ENCODE measurements at regions not wholly inside any gene's neighbourhood (a gene's known extent, or its start where the extent isn't known, plus 50 kb on each side); places are given as distances from the start of the nearest gene placed in this dataset.
"Not testable (repeated sequence)": the region's sequence is repeated elsewhere in the genome, so short reads cannot be mapped to it uniquely, and the experiment has no call there.

DNA sequence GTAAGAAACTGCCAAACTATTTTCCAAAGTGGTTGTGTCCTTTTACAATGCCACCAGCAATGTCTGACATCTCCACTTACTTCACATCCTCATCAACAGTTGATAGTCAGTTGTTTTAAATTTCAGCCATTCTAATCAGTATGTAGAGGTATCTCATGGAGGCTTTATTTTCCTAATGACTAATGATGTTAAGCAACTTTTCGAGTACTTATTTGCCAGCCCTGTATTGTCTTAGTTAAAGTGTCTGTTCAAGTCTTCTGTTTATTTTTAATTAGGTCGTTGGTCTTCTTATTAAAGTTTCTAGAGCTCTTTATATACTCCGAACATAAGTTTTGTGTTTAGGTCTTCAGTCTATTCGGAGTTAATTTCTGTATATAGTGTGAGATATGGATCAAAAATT is 54.9 kb upstream of the NBPF12 start:
- not testable (repeated sequence) for DNase-seq (ENCODE audit: low spot score)

DNA sequence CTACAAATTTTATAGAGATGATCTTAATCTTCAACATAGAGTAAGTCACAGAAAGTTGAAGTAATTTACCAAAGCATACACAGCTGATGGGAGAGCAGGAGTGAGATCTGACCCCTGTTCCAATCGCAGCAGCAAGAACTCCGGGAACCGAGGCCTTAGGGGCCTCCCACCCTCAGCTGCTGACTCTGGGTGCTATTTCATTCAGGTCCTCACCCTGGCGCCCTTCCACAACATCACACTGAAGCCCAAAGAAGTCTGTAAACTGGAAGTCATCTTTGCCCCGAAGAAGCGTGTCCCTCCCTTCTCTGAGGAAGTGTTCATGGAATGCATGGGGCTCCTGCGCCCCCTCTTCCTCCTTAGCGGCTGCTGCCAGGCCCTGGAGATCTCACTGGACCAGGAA is 57.0 kb upstream of the NBPF12 start:
- DNase-seq (ENCODE audit: low spot score), result not testable (repeated sequence)

DNA sequence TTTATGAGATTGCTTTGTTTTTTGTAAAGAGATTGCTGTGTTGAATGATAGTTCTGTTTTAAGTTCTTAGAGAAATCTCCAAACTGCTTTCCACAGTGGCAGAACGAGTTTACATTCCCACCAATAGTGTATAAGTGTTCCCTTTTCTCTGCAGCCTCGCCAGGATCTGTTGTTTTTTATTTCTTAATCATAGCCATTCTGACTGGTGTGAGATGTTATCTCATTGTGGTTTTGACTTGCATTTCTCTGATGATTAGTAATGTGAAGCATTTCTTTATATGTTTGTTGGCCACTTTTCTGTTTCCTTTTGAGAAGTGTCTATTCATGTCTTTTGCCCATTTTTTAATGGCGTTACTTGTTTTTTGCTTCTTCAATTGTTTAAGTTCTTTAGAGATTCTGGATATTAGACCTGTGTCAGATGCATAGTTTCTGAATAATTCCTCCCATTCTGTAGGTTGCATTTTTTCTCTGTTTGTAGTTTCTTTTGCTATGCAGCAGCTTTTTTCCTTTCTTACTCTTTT is 74.3 kb upstream of the NBPF12 start:
- not testable (repeated sequence) for DNase-seq (ENCODE audit: low spot score)

DNA sequence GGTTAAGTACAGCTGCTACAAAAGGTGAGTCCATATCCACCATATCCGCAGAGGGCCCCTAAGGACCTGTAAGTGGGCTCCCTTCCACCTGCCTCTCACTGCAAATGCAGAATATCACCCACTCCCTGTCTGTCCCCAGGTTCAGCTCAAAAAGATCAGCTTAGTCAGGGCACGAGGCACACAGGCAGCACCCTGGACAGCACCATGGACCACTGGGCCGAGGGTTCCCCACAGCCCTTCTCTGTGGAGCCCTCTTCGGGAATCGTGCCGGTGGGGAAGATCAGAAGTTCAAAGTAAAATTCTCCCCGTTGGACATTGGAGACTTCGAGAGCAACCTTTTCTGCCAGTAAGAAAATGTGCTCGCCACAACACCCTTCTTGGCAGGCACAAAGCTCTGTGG is 85.0 kb upstream of the NBPF12 start:
- not testable (repeated sequence) for DNase-seq (ENCODE audit: low spot score)

DNA sequence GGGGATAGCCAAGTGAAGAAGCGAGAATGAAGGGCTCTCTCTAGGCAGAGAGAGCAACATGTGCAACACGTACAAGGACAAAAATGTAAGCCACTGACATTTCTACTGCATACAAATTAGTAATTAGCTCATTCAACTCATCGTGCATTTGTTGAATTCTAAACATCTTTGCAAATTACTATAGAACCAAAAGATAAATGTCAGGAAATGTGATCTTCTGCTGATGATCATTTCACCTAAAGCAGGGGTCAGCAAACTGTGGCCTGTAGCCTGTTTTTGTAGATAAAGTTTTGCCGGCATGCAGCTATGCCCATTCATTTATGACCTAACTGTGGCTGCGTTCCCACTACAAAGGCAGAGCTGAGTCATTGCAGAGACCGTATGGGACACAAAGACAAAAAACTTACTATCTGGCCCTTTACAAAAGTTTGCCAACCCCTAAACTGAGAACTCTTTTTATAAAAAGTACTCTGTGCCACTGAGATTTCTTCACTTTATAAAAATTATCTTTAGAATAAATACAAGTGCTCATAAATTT is 87.7 kb upstream of the NBPF12 start:
- DNase-seq (ENCODE audit: low spot score), result not testable (repeated sequence)

DNA sequence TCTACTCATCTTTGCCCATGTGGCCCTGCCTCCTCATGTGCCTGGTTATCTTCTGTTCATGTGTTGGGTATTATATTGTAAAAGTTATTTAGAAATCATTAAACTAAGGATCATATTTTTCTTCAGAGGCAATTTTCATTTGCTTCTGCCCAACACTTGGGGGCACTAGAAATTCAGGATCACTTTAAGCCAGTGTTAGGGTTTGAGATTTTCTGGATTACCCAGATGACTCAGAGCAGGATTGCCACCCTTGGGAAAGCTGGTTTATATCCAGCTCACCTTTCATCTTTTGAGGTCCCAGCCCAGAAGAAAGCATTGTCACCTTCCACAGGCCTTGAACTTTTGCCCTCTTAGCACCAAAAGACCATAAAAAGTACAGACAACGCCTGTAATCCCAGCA is 99.4 kb upstream of the NBPF12 start:
- DNase-seq (ENCODE audit: low spot score), result not testable (repeated sequence)

DNA sequence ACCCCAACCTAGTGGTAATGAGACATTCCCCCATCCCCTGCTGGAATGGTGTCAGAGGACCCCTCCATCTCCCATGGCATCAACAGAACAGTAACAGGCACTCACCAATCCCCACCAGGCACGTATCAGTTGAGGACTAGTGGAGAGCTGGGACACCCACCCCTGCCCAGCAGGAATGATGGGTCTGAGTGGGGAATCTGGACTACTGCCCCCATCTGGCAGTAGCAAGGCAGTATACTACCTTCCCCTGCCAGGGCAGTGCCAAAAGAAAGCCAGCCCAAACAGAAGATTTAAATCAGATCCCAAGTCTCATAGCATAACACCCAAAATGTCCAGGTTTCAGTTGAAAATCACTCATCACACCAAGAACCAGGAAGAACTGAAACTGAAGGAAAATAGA is 111.2 kb upstream of the NBPF12 start:
- not testable (repeated sequence) for DNase-seq (ENCODE audit: low spot score)

DNA sequence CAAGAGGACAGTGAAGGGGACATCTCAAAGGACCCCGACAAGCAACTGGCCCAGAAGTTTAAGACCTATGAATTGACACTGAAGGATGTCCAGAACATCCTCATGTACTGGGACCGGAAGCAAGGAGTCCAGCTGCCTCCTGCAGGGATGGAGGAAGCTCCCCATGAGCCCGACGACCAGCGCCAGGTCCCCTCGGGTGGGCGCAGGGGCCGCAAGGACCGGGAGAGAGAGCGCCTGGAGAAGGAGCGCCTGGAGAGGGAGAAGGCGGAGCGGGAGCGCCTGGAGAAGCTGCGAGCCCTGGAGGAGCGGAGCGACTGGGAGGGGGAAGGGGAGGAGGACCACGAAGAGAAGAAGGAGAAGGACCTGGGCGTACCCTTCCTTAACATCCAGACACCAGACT is 143.9 kb upstream of the NBPF12 start:
- DNase-seq (ENCODE audit: low spot score), result not testable (repeated sequence)

DNA sequence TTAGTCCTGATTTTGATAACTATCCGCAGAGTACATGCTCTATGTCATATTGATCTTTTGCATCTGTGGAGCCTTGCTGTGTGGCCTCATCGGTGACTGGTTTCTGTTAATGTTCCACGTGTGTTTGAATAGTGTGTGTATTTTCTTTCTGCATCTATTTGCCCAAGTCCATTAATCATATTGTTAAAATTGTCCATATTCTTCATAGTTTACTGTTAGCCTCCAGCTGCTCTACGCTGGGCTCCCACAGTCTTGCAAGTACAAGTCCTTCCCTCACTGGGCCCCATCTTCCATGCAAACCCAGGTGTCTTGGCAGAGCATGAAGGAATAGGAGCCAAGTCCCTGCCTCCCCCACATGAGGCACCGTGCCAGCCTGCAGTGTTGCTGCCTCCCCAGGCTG is 145.4 kb upstream of the NBPF12 start:
- peak; percentile 6 for DNase-seq (ENCODE audit: low spot score)

DNA sequence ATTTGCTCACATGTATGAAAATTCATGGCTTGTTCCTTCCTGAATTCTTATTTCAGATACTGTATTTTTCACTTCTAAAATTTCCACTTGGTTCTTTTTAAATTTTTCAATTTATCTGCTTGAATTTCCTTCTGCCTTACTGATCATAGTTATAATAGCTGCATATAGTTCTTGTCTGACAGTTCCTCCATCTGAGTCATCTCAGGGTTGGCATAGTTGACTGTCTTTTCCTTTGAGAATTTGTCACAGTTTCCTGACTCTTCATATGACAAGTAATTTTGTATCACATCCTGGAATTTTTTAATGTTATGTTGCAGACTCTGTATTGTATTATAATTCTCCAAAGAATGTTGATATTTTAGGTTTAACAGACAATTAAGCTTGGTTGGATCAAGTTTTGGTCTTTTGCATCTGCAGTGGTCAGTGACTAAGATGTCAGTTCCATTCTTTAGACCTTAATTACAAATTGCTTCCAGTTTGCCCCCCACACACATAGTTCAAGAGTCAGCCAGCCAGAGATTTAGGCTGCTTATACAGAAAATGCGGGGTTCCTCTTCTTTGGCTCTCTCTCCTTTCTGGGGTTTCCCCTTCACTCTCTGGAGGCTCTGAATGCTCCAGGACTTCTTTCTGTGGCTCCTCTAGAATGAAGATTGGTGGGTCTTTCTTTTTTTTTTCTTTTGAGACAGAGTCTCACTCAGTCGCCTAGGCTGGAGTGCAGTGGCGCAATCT is 153.7 kb upstream of the NBPF12 start:
- not testable (repeated sequence) for DNase-seq (ENCODE audit: low spot score)

DNA sequence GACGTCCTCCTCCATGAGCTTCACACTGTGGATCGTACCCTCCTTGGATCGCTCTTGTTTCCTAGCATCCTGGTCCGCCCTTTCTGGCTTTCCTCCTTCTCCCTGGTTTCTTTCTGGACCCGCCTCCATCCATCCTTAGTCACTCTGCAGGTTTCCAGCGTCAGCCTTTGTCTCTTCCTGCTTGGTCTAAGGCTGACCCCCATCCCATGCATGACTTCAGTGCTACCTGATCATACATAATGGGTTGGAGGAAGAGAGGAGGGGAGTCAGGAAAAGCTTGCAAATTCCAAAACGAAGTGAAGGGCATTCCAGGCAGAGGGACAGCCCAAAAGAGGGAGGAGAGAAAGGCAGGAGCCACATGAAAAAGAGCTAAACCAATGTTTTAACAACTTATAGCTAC is 156.9 kb upstream of the NBPF12 start:
- not testable (repeated sequence) for DNase-seq (ENCODE audit: low spot score)

DNA sequence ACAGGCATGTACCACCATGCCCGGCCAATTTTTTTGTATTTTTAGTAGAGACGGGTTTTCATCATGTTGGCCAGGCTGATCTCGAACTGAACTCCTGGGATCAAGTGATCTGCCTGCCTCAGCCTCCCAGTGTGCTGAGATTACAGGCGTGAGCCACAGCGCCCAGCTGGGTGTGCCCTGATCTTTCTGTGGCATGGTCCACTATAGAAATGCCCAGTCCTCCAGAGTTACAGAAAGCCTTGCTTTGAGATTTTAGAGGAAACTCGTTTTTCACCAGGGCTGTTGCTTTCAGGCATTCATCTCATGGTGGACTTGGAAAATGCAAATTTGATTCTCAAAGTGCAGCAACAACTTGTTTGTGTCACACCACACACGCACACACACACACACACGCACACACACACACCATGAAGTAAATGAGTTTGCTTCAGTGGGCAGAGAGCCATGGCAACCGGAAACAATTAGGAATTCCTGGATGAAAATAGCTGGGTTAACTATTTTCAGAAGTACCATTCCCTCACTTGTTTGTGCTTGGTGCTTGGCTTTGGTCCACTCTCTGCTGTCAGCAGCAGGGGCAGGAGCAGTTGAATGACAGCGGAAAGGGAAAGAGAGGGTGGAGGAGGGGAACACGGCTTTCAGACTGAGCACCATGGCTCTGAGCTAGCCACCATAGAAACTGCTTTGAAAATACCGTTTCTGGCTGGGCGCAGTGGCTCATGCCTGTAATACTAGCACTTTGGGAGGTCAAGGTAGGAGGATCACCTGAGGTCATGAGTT is 160.1 kb upstream of the NBPF12 start:
- DNase-seq (ENCODE audit: low spot score), result not testable (repeated sequence)

DNA sequence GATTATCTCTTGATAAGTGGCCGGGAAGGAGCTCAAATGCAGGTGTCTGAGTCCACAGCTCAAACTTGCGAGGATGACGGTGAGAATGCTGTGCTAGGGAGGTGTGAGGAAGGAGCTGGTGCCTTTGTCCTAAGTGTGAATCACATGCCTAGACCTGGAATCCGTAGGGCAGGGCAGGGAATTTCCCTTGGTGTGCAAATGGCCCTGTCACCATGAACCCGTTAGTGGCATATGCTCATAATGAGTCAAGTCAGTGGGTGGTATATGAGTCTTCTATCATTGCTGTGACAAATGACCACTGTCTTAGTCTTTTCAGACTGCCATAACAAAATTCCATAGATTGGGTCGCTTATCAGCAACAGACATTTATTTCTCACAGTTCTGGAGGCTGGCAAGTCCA is 163.1 kb upstream of the NBPF12 start:
- DNase-seq (ENCODE audit: low spot score), result not testable (repeated sequence)

DNA sequence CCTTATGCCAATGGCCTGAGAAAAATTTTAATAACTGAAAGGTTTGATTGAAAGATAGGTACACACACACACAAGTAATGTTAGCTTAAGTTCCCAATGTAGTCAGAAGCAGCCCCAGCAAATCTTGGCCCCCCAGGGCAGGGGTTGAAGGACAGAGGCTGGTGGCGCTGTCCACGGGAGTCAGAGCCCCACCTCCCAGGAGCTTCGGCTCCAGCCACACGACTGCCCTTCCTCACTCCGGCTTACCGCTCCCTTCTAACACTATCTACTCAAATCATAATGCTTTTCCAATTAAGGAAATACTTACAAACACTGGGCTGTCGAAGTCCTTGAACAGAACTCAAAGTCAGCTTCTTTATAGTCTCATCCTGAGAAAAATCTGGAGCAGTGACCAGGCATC is 163.9 kb upstream of the NBPF12 start:
- not testable (repeated sequence) for DNase-seq (ENCODE audit: low spot score)

DNA sequence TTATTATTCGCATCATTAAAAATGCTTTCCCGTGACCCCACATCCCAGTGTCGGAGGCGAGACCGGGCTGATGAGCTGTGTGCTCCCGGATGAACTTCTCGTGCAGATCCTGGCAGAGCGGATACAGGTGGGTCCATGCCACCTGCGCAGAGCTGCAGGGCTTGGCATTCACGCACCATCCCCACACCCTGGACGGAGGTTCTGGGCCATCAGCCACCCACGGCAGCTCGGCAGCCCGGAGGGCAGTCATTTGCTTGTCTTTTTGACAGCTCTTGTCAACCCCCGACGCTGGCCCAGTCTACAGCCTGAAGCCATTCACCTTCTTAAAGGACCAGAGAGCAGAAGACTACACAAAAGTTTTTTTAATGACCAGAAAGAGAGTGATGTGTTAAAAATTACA is 166.7 kb upstream of the NBPF12 start:
- not testable (repeated sequence) for DNase-seq (ENCODE audit: low spot score)

DNA sequence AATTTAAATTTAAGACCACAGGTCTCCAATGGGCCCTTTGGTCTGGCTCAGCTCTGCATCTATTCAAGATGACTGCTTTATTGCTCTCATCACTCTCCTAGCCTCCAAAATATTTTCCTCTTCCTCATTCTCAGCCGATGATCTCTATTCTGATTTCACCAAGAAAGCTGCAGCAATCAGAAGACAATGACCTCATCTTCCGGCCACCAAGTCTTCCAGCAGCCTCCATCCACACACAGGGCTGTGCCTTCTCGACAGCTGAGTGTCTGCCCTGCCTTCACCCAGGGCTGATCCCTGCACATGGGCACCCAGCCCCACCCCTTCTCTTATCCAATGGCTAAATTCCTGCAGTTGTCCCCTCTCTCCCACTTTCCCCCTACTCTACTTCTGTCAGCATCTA is 167.1 kb upstream of the NBPF12 start:
- DNase-seq (ENCODE audit: low spot score), result not testable (repeated sequence)

DNA sequence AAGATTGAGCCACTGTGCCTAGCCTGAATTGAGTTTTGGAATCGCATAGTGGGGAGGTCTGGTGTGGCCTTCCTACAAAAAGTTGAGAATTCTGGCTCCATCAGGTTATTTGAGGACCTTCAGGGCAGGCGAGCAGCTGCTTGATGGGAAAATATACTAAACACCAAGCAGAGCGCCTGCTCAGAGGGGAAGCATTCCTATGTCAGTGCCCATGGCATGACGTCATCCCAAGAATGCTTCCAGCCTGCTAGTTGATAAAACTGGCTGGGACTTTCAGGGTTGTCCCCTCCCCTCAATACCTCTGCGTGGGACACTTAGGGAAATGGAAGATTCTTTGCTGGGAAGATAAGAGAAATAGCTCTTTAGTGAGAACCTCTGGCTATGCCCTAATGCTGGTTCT is 174.9 kb upstream of the NBPF12 start:
- DNase-seq (ENCODE audit: low spot score), result not testable (repeated sequence)

DNA sequence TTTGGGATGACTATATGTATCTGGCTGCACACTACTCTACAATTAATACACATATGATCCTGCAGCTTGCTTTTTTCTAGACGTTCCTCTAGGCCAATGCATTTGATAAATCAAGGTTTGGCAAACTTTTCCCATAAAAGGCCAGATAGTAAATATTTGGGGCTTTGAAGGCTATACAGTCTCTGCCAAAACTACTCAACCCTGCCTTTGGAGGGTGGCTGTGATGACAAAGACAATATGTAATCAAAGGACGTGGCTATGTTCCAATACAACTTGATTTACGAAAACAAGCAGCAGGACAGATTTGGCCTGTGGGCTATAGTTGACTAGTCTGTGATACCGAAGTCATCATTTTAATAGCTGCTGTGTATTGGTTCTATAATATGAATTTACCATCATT is 181.3 kb upstream of the NBPF12 start:
- not testable (repeated sequence) for DNase-seq (ENCODE audit: low spot score)

DNA sequence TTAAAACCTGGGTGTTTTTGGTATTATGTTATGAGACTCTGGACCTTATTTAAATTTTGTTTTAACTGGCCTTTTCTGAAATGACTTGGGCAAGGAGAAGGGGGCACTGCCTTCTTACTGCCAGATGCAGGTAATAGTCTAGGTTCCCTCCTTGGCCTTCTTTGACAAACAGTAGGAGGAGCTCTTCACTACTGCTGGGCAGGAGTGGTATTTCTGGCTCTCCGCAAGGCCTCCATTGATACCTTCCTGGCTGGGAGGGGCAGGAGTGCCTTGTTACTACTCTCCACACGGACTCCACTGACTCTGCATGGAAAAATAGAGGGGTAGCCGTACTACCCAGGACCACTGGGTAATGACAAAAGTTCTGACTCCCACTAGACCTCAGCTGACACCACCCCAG is 189.4 kb upstream of the NBPF12 start:
- not testable (repeated sequence) for DNase-seq (ENCODE audit: low spot score)

DNA sequence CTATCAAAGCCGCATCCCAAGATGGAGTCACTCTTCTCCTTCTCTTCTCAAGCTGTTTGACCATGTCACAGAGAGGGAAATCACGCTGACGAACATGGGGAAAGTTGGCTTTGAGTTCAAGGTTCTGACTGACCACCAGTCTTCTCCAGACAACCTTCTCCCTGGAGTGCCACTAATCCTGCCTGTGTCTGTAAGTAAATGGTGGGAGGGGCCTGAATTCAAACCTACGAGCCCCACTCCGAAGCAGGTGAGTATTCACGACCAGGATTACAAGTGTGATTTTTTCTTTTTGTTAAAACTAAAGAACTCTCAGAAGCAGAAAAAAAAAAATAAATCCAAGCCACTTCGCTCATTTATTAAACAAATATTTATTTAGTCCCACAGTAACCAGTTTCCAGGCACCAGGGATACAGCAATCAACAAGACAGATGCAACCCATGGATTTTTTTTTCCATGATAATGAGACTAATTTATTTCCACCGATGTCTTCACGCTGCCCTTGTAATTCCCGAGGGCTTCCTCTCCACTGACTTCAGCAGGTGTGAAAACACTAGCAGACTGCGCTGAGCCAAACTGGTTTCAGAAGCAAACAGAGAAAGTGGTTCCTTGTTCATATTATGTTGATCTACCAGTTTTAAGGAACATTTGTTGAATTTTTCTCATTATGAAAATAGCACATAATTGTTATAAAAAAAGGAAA is 206.0 kb upstream of the NBPF12 start:
- not testable (repeated sequence) for DNase-seq (ENCODE audit: low spot score)

DNA sequence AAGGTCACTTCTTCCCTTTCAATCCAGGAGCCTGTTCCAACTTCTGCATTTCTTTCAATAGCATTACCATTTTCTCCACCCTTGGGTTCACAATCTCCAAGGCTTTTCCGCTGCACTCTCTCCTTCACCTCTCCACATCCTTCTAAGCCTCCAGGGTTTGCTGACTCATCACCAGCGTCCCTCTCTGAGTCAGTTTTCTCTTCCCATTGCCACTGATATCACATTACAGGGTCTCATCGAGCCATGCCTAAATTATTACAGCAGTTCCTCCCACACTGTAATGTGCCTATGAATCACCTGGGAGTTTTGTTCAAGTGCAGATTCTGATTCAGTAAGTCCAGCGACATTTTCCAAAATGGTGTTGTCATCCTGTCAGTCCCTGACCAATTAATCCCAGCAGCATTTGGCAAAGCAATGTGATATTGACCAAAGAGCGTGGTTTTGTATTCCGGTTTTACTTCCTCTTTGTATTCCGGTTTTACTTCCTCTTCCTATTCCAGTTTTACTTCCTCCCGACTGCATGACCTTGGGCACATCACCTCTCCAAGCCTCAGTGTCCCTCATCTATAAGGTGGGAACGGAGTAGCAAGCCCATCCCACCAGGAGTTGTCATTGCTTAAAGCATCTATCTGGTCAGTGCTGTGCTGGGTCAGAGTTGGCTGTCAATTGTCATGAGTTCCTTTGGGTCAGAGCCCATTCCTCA is 208.3 kb upstream of the NBPF12 start:
- not testable (repeated sequence) for DNase-seq (ENCODE audit: low spot score)

DNA sequence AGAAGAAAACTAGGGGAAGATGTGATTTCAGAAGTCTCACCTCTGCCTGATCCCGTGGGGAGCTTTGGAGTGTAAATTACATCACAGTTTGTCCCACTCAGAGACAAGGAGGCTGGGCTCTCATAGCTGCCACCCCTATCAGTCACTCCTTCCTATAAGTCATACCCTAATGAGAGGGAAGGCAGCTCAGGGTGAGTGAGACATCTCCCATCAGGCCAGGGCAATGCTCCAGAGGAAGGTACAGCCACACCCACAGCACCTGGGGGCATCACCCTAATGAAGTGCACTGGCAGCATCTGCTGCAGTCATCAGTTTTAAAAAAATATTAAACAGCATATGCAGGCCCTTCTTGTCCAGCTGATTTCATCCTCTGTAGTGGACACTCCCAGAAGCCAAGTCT is 223.1 kb upstream of the NBPF12 start:
- not testable (repeated sequence) for DNase-seq (ENCODE audit: low spot score)
